Caki2 (cell line): ENCODE measurements at regions not wholly inside any gene's neighbourhood (a gene's known extent, or its start where the extent isn't known, plus 50 kb on each side); places are given as distances from the start of the nearest gene placed in this dataset.
A peak's percentile ranks its signal among the peaks of the same experiment; 100 is the strongest.

Source experiments
- DNase-seq: peaks from one replicate; pipeline ENCODE4 v3.0.0-alpha.2; 2015; ENCODE audit warnings: low read depth
- in situ Hi-C: cut with HindIII; loops from 2 replicates; pipeline ENCODE4 v1.10.0; 2016; ENCODE audit warnings: low sequenced_read_pairs, low pct_unique_long_range_greater_than_20kb, mixed read lengths

DNA sequence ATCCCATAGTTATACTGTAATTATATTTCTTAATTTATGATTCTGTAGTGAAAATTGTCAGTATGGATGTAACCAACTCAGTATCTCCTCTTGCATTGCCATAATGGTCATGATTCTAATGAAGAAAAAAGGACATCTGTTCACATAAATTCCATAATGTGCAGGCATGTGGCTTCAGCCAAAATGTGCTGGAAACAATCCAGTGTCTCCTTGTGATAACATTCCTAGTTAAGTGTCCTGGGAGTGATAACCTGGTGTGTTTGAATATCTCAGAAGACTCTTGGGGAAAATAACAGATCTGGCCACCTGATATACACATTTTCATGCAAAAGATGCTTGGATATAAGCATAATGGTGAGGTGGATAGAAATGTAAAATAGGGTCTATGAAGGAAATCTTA is 2309.8 kb downstream of the PCDH7 start:
- no peak for DNase-seq
- in situ Hi-C loops = no loop called here

DNA sequence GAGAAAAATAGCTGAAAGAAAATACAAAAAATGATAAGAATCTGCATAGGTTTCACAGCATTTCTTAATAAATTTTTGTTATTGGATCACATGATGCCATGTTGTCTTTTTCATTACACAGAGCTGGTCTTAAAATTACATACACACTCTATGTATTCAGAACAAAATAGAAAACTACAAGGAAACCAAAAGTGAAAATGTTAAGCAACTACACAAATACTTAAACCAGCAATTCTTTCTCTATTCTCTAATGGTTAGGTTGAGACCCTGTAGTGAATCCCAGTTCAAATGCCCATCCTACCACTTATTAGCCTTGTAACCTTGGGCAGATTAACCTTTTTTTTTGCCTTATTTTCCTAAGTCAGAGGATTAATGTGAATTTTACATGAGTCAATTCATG is 2311.2 kb downstream of the PCDH7 start:
- DNase-seq = no peak
- in situ Hi-C loops = no loop called here

DNA sequence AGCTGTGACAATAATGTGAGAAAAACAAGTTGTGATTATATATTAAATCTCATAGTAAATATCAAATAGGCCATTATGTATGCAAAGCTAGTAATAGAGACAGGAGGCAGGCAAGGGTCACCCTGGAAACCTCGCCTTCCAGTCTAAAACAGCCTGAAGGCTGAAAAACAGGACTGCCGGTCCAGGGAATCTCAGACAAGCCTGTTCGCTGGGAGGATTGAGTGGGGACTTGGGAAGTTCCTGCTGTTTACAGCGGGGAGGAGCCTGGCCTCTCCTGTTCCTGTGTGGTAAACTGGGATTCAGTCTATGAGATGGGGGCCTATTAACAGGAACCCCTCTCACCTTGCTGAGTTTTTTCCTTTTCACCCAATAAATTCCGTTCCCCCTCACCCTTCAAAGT is 2317.3 kb downstream of the PCDH7 start:
- in situ Hi-C loops = no loop called here
- DNase-seq = no peak

DNA sequence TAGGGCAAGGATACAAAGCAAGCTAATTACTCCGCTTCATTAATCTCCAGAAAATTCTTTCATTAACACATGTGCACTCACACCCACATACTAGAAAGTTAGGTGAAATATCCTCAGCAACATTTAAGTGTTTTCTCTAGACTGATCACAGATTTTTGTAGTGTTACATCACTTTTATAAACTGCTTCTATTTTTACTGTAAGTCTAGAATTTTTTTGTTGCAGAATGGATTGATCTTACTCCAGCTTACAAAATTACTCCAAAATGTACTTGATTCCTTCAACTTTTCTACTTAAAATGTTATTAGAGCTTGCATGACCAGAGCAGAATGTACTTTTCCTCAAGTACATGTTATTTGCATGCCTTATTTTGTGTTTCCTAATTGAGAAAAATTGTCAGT is 2325.2 kb downstream of the PCDH7 start:
- in situ Hi-C loops = no loop called here
- no peak for DNase-seq

DNA sequence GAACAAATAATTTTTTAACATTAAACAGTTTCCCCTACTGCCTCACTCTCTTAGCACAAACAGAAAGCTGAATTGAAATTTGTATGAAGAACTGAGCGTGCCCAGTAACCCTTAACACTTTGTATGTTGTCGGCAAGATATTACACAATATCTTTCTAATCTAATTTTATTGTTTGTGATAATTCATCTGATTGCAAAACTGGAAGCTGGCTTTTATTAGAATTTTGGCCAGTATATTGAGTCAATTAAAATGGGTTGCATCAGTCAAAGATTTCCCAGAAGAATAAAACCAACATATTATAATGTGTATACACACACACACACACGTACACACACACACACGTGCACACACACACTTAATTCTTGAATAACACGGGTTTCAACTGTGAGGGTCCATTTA is 2332.1 kb downstream of the PCDH7 start:
- in situ Hi-C loops = no loop called here
- no peak for DNase-seq

DNA sequence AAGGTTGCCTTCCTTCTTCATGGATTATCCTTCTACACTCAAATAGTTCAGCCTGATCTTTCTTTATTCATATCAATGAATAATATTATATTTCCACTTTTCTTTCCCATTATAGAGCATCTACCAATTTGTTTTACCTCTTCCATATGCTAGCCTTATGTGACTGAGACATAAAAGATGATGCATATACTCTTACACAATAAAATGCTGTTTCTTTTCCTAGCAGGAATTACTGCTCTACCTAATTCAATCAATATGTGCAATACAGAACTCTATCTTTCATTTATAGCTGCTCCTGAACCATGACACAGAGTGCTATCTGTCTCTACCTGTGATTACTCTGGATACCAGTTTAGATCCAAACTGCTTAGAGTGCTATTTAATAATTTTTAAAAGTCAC is 2334.0 kb downstream of the PCDH7 start:
- in situ Hi-C loops = no loop called here
- no peak for DNase-seq

DNA sequence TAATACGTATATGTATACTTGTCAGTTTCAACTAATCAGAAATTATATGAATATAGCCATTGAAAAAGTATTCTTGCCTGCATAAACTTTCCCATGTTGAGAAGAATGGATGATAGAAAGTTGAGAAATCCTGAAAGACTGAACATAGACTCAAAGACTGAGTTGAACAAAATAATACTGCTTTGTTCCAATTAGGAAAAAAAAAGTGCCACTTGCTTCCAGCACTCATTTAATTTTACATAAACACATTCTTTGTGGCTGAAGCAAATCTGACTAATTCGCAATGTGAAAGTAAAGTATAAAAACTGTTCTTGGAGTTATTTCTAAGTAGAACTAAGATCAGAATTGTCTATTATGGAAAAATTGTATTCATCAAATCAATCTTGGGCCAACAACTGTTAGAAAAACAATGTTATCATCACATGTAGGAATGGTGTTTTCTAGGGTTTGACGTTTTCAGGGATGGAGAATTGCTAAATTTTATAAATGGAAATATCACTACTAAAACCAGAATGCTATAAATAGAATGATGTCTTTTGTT is 2334.6 kb downstream of the PCDH7 start:
- in situ Hi-C loops = no loop called here

DNA sequence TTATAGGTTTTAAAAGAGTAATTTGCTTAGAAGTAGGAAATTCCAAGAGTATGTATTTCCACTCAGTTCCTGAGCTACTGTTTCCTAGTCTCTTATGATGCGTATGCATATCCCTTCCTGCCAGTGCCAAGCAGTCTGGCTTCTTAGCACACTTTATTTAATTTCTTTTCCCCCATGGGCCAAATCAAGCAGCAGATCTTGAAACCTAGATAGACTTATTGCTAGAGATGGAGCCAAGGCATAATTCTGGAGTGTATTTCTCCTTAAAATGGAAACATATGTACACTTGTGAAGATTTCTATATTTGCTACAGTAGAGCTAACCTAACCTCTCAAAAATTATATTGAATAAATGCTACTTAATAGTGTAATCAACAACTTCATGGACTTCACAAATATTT is 2337.6 kb downstream of the PCDH7 start:
- no peak for DNase-seq
- in situ Hi-C loops = no loop called here

More for the DNA sequence above, 2334.6 kb downstream of the PCDH7 start:
- DNase-seq = no peak

DNA sequence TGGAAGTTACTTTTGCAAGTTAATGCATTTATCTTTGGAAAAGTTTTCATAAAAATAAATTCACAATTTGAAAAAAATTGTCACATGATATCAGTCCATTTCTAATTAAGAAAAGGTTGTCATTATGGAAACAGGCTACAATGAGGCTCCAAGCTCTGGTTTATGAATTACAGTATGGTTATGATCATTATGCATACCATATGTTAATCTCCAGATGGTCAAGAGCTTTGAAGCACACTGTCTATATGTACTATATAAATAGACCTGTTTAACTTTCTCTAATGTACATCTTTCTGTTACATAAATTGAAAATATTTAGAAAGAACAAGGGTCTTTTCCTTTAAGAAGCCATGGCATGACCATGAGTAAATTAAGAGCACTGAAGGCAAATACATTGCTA is 2338.8 kb downstream of the PCDH7 start:
- in situ Hi-C loops = no loop called here
- DNase-seq = no peak

DNA sequence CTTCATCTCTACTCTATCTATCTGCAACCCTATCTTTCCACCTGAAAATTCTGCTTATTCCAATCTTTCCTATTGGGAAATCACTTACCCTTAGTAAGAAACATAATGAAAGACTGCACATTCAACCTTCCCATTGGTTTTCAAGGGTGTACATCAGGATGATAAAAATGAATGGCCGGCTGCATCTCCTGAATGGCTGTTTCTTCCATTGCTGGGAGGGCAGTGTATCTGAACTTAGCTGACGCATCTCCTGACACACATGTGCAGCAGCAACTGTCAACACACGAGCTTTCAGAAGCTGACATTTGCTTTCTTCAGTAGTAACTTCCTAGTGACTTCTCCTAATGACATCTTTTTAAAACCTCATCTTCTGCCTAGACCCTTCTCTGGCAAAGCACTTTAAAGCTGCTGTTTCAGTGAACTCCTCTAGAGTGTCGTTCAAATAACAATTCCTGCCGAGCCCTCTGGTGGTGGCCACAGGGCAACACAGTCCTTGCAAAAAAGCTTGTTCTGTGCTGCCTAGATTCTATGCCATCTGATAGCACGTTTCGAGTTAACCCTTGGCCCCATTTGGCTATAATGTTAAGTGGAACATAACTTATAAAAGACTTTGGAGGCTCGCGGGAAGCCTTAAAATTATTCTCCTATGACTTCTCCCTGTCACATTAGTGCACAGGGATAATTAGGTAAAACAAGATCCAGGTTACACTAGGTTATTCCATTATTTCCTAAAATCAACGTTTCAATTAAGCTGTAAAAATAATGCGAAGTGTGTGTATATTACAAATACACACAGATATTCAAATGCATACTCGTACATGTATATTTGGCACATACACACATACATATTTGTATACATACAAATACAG is 2340.7 kb downstream of the PCDH7 start:
- DNase-seq = peak; percentile 30
- in situ Hi-C loops = no loop called here

DNA sequence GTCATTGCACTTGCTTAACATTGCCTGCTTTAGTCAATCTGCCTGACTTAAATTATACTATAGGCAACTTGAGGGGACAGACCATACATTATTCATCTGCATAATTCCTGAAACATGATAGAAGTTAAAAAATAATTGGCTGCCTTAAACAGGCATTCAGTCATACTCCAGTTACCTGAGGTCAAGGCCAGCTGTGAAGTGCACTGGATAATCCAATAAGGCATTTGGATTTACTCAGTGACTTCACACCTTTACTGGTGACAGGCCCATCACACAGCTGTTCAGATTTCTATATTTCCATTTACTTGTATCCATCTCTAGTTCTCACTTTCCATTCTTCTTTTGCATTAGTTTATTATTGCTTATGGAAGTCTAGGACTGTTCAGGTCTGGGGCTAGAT is 2341.6 kb downstream of the PCDH7 start:
- in situ Hi-C loops = no loop called here
- DNase-seq = no peak

DNA sequence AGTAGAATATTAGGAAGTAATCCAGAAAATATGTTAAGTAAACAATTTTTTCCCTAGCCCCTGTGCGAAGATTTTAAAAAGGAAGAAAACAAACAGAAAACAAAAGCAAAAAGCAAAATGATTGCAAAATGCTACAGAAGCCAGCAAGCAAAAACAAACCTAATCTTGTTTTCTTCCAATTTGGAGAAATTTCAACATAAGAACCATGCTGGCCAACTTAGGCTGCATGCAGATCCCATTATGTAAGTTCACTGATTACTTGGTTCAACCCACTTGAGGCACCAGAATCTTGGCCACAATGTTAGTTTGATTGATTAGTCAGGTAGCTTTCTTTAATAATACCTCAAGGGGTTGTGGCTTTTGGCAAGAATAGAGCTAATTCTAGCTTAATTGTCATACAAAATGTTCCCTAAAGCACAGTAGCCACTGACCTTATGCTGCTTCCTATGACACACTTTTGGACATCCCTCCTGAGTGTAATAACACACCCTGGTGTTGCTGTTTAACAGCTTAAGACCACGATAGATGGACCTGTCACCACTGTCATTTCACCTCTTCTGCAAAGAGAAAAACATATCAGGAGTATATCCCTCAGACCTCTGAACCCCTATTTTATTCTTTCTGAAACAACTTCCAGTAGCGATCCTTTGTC is 2342.1 kb downstream of the PCDH7 start:
- in situ Hi-C loops = no loop called here
- no peak for DNase-seq

DNA sequence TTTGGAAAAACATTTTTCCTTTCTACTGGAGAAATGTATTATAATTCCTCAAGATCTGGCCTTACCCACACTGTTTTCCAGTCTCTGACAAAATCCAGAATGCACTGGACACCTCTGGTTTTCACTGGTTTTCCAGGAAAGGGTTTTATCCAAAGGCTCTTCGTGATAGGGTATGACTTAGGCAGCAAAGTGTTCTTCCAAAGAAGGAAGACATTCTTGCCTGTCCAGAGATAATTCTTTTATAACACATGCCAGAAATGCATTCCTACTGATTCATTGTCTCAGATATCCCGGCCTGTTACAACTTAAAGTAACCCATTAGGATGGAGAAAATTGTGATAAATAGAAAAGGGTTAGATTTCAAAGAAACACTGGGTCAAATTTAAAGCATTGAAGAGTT is 2343.1 kb downstream of the PCDH7 start:
- no peak for DNase-seq
- in situ Hi-C loops = no loop called here

DNA sequence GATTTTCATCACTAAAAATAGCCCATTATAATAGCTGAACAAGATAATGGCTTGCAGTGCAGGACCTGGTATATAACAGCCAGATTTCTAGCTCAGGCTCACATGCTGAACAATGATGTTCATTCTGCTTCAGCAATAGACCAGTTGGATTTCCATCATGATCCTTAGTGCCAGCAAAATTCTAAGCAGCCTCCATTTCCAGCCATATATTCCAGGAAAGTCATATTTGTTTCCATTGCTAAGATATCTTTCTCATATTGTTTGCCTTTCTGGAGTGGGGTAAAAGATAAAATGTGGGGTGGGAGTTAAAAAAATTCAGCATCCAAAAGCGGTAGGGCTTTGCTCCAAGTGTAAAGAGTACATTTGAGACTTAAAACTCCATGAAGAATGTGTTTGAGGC is 2344.1 kb downstream of the PCDH7 start:
- DNase-seq = no peak
- in situ Hi-C loops = no loop called here

DNA sequence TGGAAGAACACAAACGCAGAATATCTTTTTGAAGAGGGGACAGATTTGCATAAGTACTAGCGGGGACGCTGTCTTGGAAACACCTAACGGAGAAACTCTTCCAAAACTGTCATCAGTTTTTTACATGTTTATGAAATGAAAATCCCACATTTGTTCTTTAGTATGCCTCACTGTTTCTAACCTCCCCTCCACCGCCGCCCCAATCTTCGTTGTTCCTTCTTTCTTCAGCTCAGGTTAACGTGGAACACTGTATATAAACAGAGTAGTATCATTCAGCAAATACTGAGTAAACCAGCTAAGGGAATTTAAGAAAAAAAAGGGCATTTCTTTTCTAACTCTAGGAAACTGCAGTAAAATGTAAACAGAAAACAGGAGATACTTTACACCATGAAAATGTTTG is 2345.6 kb downstream of the PCDH7 start:
- in situ Hi-C loops = no loop called here
- DNase-seq = no peak

DNA sequence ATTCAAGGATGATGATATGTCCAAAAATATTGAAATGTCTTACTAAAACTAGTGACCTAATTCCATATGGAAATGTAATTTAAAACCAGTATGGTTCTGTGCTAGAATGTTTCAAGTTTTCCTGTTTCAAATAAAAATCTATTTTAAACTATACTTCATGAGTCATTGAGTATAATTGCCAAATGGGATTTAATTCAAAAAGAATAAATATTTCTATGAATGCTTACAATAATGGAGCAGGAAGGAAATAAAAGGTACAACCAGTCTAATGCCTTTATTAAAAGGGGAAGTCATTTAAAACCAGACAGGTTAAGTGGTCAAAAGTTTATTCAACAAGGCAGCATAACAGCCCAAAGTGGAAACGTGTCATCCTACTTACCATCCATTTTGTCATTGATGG is 2347.1 kb downstream of the PCDH7 start:
- in situ Hi-C loops = no loop called here
- no peak for DNase-seq

DNA sequence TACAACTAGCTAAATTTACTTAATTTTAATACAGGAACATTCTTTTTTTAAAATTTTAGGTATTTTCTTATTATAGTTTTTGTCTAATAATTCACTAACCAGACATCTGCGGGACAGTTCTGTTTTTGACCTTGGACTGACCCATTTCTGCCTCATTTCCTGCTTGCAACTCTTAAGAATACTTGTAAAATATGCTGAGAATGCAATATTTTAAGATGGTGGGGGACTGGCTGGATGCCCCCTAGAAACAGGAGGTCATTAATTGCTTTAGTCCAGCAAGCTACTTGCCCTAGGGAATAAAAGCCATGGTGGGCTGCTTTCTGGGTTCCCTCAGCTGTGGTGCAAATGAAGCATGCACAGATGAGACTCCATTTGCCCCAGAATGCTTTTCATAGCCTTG is 2348.4 kb downstream of the PCDH7 start:
- DNase-seq = no peak
- in situ Hi-C loops = no loop called here

DNA sequence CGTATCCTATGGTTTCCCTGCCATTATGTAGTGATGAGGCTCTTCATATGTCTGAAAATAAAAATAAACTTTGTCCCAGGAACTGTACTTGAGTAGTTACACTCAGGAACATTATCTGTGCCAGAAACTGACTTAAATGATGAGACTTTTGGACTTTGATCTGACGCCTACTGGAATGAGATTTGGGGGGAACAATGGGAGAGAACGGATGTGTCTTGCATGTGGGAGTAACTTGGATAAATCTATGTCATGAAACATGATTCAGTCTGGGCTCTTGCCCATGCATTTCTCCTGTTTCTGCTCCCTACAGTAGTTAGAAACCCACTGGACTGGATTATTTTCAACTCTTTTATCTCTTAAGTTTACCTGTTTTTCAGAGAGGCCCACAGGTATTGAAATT is 2351.4 kb downstream of the PCDH7 start:
- no peak for DNase-seq
- in situ Hi-C loops = no loop called here

DNA sequence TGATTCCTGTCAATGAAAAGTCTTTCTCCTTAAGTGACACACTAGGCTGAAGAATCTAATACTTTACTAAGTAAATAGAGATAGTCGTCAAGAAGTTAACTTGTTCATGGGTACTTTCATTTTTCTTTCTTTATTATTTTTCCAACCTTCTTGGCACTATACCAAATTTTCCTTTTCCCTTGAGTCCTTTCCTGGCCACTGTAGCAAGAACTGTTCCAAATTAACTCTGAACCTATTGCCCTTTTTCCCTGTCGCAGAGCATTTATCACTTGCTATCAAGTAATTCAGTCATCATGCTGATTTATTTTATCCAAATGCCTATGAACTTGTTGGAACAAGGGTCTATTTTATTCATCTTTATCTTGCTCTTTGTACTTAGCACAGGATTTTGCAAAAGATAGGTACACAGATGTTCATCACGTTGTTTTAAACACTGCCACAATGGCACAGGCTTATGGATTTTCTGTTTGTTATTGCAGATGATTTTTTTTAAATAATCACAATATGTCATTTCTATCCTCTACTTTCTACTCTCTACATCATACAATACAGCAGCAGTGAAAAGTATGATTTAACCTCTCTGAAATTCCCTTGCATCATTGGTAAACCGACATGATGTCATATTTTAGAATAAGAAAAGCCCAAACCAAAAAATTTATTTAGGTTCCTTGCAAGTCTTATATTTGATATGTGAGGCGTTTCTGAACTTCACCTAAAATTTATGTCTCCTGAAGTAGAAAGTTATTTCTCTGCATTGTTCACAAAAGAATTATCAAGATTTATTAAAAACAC is 2352.3 kb downstream of the PCDH7 start:
- in situ Hi-C loops = no loop called here
- no peak for DNase-seq
